GM23248 (cell line): ENCODE measurements at regions not wholly inside any gene's neighbourhood (a gene's known extent, or its start where the extent isn't known, plus 50 kb on each side); places are given as distances from the start of the nearest gene placed in this dataset.

ENCODE experiments used
- DNase-seq: peaks from one replicate; pipeline ENCODE4 v3.0.0-alpha.2; 2015
- H2AFZ ChIP-seq: fragments of 200-600 bp; sonication (generic); 2 replicates; pipeline ENCODE4 v1.6.1; 2016; ENCODE audit warnings: antibody characterized with exemption
- H3F3A ChIP-seq: fragments of 200-600 bp; sonication (generic); 2 replicates; pipeline ENCODE4 v1.6.1; 2016; ENCODE audit warnings: mild to moderate bottlenecking, antibody characterized with exemption, mixed run types; ENCODE audit not compliant: insufficient read depth
- H3K27ac ChIP-seq: fragments of 200-600 bp; sonication (generic); 2 replicates; pipeline ENCODE4 v1.5.1; 2016; ENCODE audit warnings: mild to moderate bottlenecking
- H3K27me3 ChIP-seq: fragments of 200-600 bp; sonication (generic); replicated peaks from 2 replicates; pipeline ENCODE4 v1.6.1; 2016; ENCODE audit warnings: mild to moderate bottlenecking; ENCODE audit not compliant: insufficient read depth
- H3K36me3 ChIP-seq: fragments of 200-600 bp; sonication (generic); 2 replicates; pipeline ENCODE4 v1.6.1; 2016; ENCODE audit warnings: low read depth, mild to moderate bottlenecking
- H3K4me1 ChIP-seq: fragments of 200-600 bp; sonication (generic); 2 replicates; pipeline ENCODE4 v1.6.1; 2016; ENCODE audit warnings: mild to moderate bottlenecking; ENCODE audit not compliant: insufficient read depth
- H3K4me2 ChIP-seq: fragments of 200-600 bp; sonication (generic); one replicate; pipeline ENCODE4 v1.6.1; 2016; ENCODE audit warnings: mild to moderate bottlenecking; ENCODE audit not compliant: unreplicated experiment
- H3K4me3 ChIP-seq: fragments of 200-600 bp; sonication (generic); 2 replicates; pipeline ENCODE4 v1.5.1; 2016; ENCODE audit warnings: mild to moderate bottlenecking
- H3K79me2 ChIP-seq: fragments of 200-600 bp; sonication (generic); 2 replicates; pipeline ENCODE4 v1.6.1; 2016; ENCODE audit warnings: mild to moderate bottlenecking; ENCODE audit not compliant: insufficient read depth
- H3K9ac ChIP-seq: fragments of 200-600 bp; sonication (generic); 2 replicates; pipeline ENCODE4 v1.6.1; 2016; ENCODE audit warnings: mild to moderate bottlenecking
- H3K9me2 ChIP-seq: fragments of 200-600 bp; sonication (generic); 2 replicates; pipeline ENCODE4 v1.6.1; 2016; ENCODE audit warnings: mixed run types, mild to moderate bottlenecking, moderate library complexity; ENCODE audit not compliant: insufficient read depth
- H3K9me3 ChIP-seq: fragments of 200-600 bp; sonication (generic); one replicate; pipeline ENCODE4 v1.6.1; 2017; ENCODE audit warnings: low read depth
- H4K20me1 ChIP-seq: fragments of 200-600 bp; sonication (generic); 2 replicates; pipeline ENCODE4 v1.6.0; 2016; ENCODE audit not compliant: insufficient read depth
- EZH2 ChIP-seq: fragments of 200-600 bp; sonication (generic); IDR thresholded peaks from 2 replicates; pipeline ENCODE4 v1.6.1; 2018; ENCODE audit warnings: antibody characterized with exemption, mild to moderate bottlenecking; ENCODE audit not compliant: insufficient read depth, poor library complexity, severe bottlenecking
- EZH2phosphoT487 ChIP-seq: fragments of 200-600 bp; sonication (generic); IDR thresholded peaks from 2 replicates; pipeline ENCODE4 v1.6.1; 2018; ENCODE audit warnings: antibody characterized with exemption, moderate library complexity, mild to moderate bottlenecking, low read depth; ENCODE audit not compliant: insufficient read depth
- WGBS, 2 experiments: methylation state at CpG; one replicate each; pipeline ENCODE4 v1.1.6; 2015 to 2017; ENCODE audit warnings: low lambda C conversion rate in 2 of 2, low coverage in 1 of 2; ENCODE audit errors: missing lambda C conversion rate in 2 of 2; 5-methylcytosine and 5-hydroxymethylcytosine counted together
- in situ Hi-C: fragments of 300-500 bp; cut with MboI; formaldehyde crosslinking; loops from 2 replicates; pipeline ENCODE4 v1.15.0; 2020

- H2AFZ ChIP-seq = no peak overlapping the region
- H3K27me3 ChIP-seq = no peaks in the 10 kb centered on the region
- no peak for TF ChIP-seq EZH2
- TF ChIP-seq EZH2phosphoT487 = no peak
- H4K20me1 ChIP-seq = no peaks in the 10 kb centered on the region
- in situ Hi-C loops = no loop called here
- H3F3A ChIP-seq = no peaks in the 10 kb centered on the region
- peaks cover 13% of the 10 kb centered on the region for H3K4me1 ChIP-seq
- H3K36me3 ChIP-seq = no peaks in the 10 kb centered on the region
- 94 to 97% methylated on average over 12 to 13 of the region's 13 CpGs for WGBS, 2 experiments
- no peak overlapping the region for H3K4me2 ChIP-seq
- H3K9me3 ChIP-seq = no peaks in the 10 kb centered on the region
- no peak overlapping the region for H3K9ac ChIP-seq
- H3K27ac ChIP-seq = no peak overlapping the region
- no peak overlapping the region for H3K4me3 ChIP-seq
- no peaks in the 10 kb centered on the region for H3K79me2 ChIP-seq
- no peaks in the 10 kb centered on the region for H3K9me2 ChIP-seq
- no peak for DNase-seq
These were observed 95.4 kb downstream of the RHOB start for GRCh38 chr2:20542269-20542668.

GRCh38 chr2:20542746-20543468 is 96.0 kb downstream of the RHOB start:
- TF ChIP-seq EZH2 (no peak), EZH2phosphoT487 (no peak)

GRCh38 chr2:20543469-20544152 is 96.7 kb downstream of the RHOB start:
- Histone ChIP-seq H3F3A (no peaks in the 10 kb centered on the region), H3K9ac (no peak overlapping the region), H3K9me2 (no peaks in the 10 kb centered on the region), H4K20me1 (no peaks in the 10 kb centered on the region), H3K27ac (no peak overlapping the region), H3K79me2 (no peaks in the 10 kb centered on the region), H3K4me3 (no peak overlapping the region), H3K9me3 (no peaks in the 10 kb centered on the region), H3K4me2 (no peak overlapping the region), H3K36me3 (no peaks in the 10 kb centered on the region), H3K27me3 (no peaks in the 10 kb centered on the region), H2AFZ (no peak overlapping the region), H3K4me1 (peaks cover 13% of the 10 kb centered on the region)
- no peak for DNase-seq
- in situ Hi-C loops = no loop called here
- 56 to 60% methylated on average over 9 of the region's 9 CpGs for WGBS, 2 experiments
- TF ChIP-seq EZH2 = no peak
- TF ChIP-seq EZH2phosphoT487 = no peak

More at GRCh38 chr2:20542746-20543468, 96.0 kb downstream of the RHOB start:
- no peaks in the 10 kb centered on the region for H3K79me2 ChIP-seq
- H3K4me2 ChIP-seq = no peak overlapping the region
- no peaks in the 10 kb centered on the region for H3K36me3 ChIP-seq
- no peaks in the 10 kb centered on the region for H3K27me3 ChIP-seq
- no peak overlapping the region for H3K27ac ChIP-seq
- no peak overlapping the region for H2AFZ ChIP-seq
- no peak overlapping the region for H3K9ac ChIP-seq
- peak; percentile 89 for DNase-seq
- H4K20me1 ChIP-seq = no peaks in the 10 kb centered on the region
- H3K9me2 ChIP-seq = no peaks in the 10 kb centered on the region
- H3K4me3 ChIP-seq = no peak overlapping the region
- WGBS, 2 experiments = 44 to 56% methylated on average over 13 of the region's 13 CpGs
- in situ Hi-C loops = no loop called here
- H3K4me1 ChIP-seq = peaks cover 13% of the 10 kb centered on the region
- H3K9me3 ChIP-seq = no peaks in the 10 kb centered on the region
- H3F3A ChIP-seq = no peaks in the 10 kb centered on the region

GRCh38 chr2:20544153-20544747 is 97.4 kb downstream of the RHOB start:
- Histone ChIP-seq H3F3A (no peaks in the 10 kb centered on the region), H3K4me2 (no peak overlapping the region), H3K9me2 (no peaks in the 10 kb centered on the region), H3K79me2 (no peaks in the 10 kb centered on the region), H4K20me1 (no peaks in the 10 kb centered on the region), H3K9me3 (no peaks in the 10 kb centered on the region), H2AFZ (no peak overlapping the region), H3K27ac (no peak overlapping the region), H3K4me1 (peaks cover 12% of the 10 kb centered on the region), H3K27me3 (no peaks in the 10 kb centered on the region), H3K9ac (no peak overlapping the region), H3K4me3 (no peak overlapping the region), H3K36me3 (no peaks in the 10 kb centered on the region)
- in situ Hi-C loops = no loop called here
- no peak for DNase-seq
- TF ChIP-seq EZH2phosphoT487 (no peak), EZH2 (no peak)
- 80 to 85% methylated on average over 8 of the region's 8 CpGs for WGBS, 2 experiments
